ENCODE measurements at regions not wholly inside any gene's neighbourhood (a gene's known extent, or its start where the extent isn't known, plus 50 kb on each side); places are given as distances from the start of the nearest gene placed in this dataset.

DNA sequence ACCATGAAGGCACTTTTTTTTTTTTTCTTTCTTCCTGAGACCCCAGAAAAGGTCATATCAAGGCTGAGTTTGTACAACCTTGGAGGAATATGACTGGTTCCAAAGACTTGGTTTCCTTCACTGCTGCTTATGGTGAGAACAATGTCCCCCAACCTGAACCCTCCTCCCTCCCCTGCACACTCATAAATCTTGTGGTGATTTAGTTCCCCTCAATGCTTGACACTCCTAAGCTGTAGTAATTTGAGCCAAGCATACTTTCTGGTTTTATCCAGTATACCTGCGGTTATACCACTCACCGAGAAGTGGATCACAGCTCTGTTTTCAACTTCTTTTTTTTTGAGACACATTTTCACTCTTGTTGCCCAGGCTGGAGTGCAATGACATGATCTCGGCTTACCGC, 149.9 kb upstream of the KLF4 start:
- TF ChIP-seq, protein P1, sequence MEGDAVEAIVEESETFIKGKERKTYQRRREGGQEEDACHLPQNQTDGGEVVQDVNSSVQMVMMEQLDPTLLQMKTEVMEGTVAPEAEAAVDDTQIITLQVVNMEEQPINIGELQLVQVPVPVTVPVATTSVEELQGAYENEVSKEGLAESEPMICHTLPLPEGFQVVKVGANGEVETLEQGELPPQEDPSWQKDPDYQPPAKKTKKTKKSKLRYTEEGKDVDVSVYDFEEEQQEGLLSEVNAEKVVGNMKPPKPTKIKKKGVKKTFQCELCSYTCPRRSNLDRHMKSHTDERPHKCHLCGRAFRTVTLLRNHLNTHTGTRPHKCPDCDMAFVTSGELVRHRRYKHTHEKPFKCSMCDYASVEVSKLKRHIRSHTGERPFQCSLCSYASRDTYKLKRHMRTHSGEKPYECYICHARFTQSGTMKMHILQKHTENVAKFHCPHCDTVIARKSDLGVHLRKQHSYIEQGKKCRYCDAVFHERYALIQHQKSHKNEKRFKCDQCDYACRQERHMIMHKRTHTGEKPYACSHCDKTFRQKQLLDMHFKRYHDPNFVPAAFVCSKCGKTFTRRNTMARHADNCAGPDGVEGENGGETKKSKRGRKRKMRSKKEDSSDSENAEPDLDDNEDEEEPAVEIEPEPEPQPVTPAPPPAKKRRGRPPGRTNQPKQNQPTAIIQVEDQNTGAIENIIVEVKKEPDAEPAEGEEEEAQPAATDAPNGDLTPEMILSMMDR (conservative IDR thresholded peaks at IDR 0.05; ENCODE audit: low read depth, low read length) = no peak
- TF ChIP-seq POLR2A (IDR thresholded peaks at IDR 0.05; ENCODE audit: low read depth, low read length) (no peak), NFE2L2 (IDR thresholded peaks at IDR 0.05; ENCODE audit: low read depth, low read length) (no peak), RAD21 (IDR thresholded peaks at IDR 0.05; ENCODE audit: low read length) (no peak), RCOR1 (IDR thresholded peaks at IDR 0.05; ENCODE audit: insufficient replicate concordance, low read length) (no peak), BHLHE40 (IDR thresholded peaks at IDR 0.05; ENCODE audit: low read depth, low read length) (no peak), CEBPB (IDR thresholded peaks at IDR 0.05; ENCODE audit: low read depth, low read length) (no peak), MXI1 (IDR thresholded peaks at IDR 0.05; ENCODE audit: borderline replicate concordance, low read depth, low read length) (no peak), MAFK (IDR thresholded peaks at IDR 0.05; ENCODE audit: low read depth, low read length) (no peak), RFX5 (IDR thresholded peaks at IDR 0.05; ENCODE audit: low read depth, low read length) (no peak)
- TF ChIP-seq, protein P2, sequence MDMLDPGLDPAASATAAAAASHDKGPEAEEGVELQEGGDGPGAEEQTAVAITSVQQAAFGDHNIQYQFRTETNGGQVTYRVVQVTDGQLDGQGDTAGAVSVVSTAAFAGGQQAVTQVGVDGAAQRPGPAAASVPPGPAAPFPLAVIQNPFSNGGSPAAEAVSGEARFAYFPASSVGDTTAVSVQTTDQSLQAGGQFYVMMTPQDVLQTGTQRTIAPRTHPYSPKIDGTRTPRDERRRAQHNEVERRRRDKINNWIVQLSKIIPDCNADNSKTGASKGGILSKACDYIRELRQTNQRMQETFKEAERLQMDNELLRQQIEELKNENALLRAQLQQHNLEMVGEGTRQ (IDR thresholded peaks at IDR 0.05; ENCODE audit: low read depth, low read length) = no peak
